ENCODE measurements at regions not wholly inside any gene's neighbourhood (a gene's known extent, or its start where the extent isn't known, plus 50 kb on each side); places are given as distances from the start of the nearest gene placed in this dataset.

DNA sequence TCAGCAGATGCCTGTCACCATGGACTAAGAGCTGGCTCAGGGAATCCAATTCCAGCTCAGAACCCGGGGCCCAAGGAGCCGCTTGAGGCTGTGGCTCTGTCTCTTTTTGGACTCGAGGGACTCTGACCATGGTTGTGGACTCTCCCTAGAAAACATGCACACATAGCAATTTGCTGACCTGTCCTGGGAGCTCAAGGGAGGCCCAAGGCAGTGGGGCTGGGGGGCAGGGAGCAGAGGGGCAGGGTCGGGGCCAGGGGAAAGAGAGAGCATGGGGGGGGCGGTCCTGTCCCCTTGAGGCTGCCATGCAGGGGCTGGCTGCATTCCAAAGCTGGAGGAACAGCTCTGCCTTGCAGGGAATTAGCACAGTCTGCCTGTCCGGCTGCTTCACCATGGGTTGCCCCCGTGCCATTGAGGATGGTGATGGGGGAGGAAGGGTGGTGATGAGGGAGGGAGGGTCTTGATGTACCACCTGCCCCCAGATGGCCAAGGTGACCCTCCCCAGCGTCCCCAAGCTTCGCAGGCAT is 190.1 kb downstream of the GOLGA6L6 start:
- POLR2A ChIA-PET, result no interaction called here
- no peak overlapping the region for H3K4me3 ChIP-seq (ENCODE audit: low read depth, low read length)
- no peaks in the 10 kb centered on the region for H3K36me3 ChIP-seq (ENCODE audit: control insufficient read depth, insufficient read depth, low read length)
- no peaks in the 10 kb centered on the region for H3K27me3 ChIP-seq (ENCODE audit: control insufficient read depth, insufficient read depth, low read length)
- TF ChIP-seq, protein P1, sequence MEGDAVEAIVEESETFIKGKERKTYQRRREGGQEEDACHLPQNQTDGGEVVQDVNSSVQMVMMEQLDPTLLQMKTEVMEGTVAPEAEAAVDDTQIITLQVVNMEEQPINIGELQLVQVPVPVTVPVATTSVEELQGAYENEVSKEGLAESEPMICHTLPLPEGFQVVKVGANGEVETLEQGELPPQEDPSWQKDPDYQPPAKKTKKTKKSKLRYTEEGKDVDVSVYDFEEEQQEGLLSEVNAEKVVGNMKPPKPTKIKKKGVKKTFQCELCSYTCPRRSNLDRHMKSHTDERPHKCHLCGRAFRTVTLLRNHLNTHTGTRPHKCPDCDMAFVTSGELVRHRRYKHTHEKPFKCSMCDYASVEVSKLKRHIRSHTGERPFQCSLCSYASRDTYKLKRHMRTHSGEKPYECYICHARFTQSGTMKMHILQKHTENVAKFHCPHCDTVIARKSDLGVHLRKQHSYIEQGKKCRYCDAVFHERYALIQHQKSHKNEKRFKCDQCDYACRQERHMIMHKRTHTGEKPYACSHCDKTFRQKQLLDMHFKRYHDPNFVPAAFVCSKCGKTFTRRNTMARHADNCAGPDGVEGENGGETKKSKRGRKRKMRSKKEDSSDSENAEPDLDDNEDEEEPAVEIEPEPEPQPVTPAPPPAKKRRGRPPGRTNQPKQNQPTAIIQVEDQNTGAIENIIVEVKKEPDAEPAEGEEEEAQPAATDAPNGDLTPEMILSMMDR (IDR thresholded peaks at IDR 0.05; ENCODE audit: insufficient read depth, low read depth, low read length), result no peak
- DNase-seq (ENCODE audit: low read depth), result no peak
- CTCF ChIA-PET, result no interaction called here

GRCh38 chr15:20349774-20350498 is 191.7 kb downstream of the GOLGA6L6 start:
- no peak for DNase-seq (ENCODE audit: low read depth)
- Histone ChIP-seq H3K27me3 (ENCODE audit: control insufficient read depth, insufficient read depth, low read length) (no peaks in the 10 kb centered on the region), H3K36me3 (ENCODE audit: control insufficient read depth, insufficient read depth, low read length) (no peaks in the 10 kb centered on the region), H3K4me3 (ENCODE audit: low read depth, low read length) (no peak overlapping the region)
- ChIA-PET CTCF (no interaction called here), POLR2A (no interaction called here)
- TF ChIP-seq, protein P1 (IDR thresholded peaks at IDR 0.05; ENCODE audit: insufficient read depth, low read depth, low read length), result no peak

- Histone ChIP-seq H3K36me3 (ENCODE audit: control insufficient read depth, insufficient read depth, low read length) (no peaks in the 10 kb centered on the region), H3K4me3 (ENCODE audit: low read depth, low read length) (no peak overlapping the region), H3K27me3 (ENCODE audit: control insufficient read depth, insufficient read depth, low read length) (no peaks in the 10 kb centered on the region)
- no peak for DNase-seq (ENCODE audit: low read depth)
- CTCF ChIA-PET, result no interaction called here
- TF ChIP-seq, protein P1 (IDR thresholded peaks at IDR 0.05; ENCODE audit: insufficient read depth, low read depth, low read length), result no peak
- POLR2A ChIA-PET, result no interaction called here
These were observed 192.5 kb downstream of the GOLGA6L6 start for GRCh38 chr15:20348900-20349773.

DNA sequence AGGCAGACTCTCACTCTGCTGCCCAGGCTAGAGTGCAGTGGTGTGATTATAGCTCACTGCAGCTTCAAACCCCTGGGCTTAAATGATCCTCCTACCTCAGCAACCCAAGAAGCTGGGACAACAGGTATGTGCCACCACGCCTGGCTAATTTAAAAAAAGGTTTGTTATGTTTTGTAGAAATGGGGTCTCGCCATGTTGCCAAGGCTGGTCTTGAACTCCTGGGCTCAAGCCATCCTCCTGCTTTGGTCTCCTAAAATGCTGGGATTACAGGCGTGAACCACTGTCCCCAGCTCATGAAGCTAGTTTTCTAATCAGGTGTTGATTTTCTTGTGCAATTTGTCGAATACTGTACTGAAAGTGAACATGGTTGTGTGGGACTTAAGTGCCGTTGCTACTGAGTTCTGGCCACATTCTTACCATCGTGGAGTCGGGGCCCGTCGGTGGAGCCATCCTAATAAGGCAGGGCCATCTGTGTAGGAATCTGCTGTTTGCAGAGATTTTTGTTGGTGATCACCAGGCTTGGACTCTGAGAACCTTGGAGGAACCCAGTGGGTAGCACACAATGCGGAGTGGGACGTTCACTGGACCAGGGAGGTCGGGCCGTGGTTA is 193.2 kb downstream of the GOLGA6L6 start:
- no peak for DNase-seq (ENCODE audit: low read depth)
- TF ChIP-seq, protein P1 (IDR thresholded peaks at IDR 0.05; ENCODE audit: insufficient read depth, low read depth, low read length), result no peak
- POLR2A ChIA-PET, result no interaction called here
- no peak overlapping the region for H3K4me3 ChIP-seq (ENCODE audit: low read depth, low read length)
- no peaks in the 10 kb centered on the region for H3K27me3 ChIP-seq (ENCODE audit: control insufficient read depth, insufficient read depth, low read length)
- CTCF ChIA-PET, result no interaction called here
- no peaks in the 10 kb centered on the region for H3K36me3 ChIP-seq (ENCODE audit: control insufficient read depth, insufficient read depth, low read length)

Measured in BJ (cell line).